IPS DF 6.9 (cell line): ENCODE measurements at regions not wholly inside any gene's neighbourhood (a gene's known extent, or its start where the extent isn't known, plus 50 kb on each side); places are given as distances from the start of the nearest gene placed in this dataset.

ENCODE experiments used
- DNase-seq: peaks from one replicate; pipeline ENCODE4 v3.0.0-alpha.2; 2013; ENCODE audit warnings: low read depth, low spot score
- H3K27ac ChIP-seq: one replicate; pipeline ENCODE4 v1.5.1; 2013; ENCODE audit warnings: low read length, control low read depth
- H3K27me3 ChIP-seq: 2 replicates; pipeline ENCODE4 v1.6.1; 2013; ENCODE audit warnings: mild to moderate bottlenecking, low read length; ENCODE audit not compliant: control insufficient read depth, insufficient read depth
- H3K36me3 ChIP-seq: 2 replicates; pipeline ENCODE4 v1.6.1; 2013; ENCODE audit warnings: low read length; ENCODE audit not compliant: control insufficient read depth, insufficient read depth
- H3K4me1 ChIP-seq: 2 replicates; pipeline ENCODE4 v1.6.1; 2013; ENCODE audit warnings: low read length; ENCODE audit not compliant: control insufficient read depth, insufficient read depth
- H3K4me3 ChIP-seq: 2 replicates; pipeline ENCODE4 v1.5.1; 2013; ENCODE audit warnings: mild to moderate bottlenecking, low read length
- H3K9me3 ChIP-seq: 2 replicates; pipeline ENCODE4 v1.6.1; 2013; ENCODE audit warnings: low read length, inconsistent platforms; ENCODE audit not compliant: control insufficient read depth, insufficient read depth
- WGBS: extraction: QIAGEN DNeasy Blood & Tissue Kit; methylation state at CpG from one replicate; pipeline ENCODE4 v1.1.7; 2013; ENCODE audit warnings: mixed read lengths, missing lambda C conversion rate; ENCODE audit not compliant: insufficient read length, insufficient coverage; 5-methylcytosine and 5-hydroxymethylcytosine counted together

- Histone ChIP-seq H3K36me3 (no peaks in the 10 kb centered on the region; the same call in 1 of the 2 replicates), H3K4me3 (no peak overlapping the region), H3K27me3 (no peaks in the 10 kb centered on the region), H3K4me1 (no peaks in the 10 kb centered on the region), H3K27ac (no peak overlapping the region), H3K9me3 (peaks cover 13% of the 10 kb centered on the region)
- no CpG with 5 or more reads among the region's 11 CpGs for WGBS
- DNase-seq: no peak
Observed at GRCh38 chr22:49310354-49310753, 517.3 kb downstream of the BRD1 start.

- no peaks in the 10 kb centered on the region for H3K4me1 ChIP-seq
- no peak for DNase-seq
- H3K4me3 ChIP-seq: no peak overlapping the region
- no peaks in the 10 kb centered on the region for H3K27me3 ChIP-seq
- no peak overlapping the region for H3K27ac ChIP-seq
- WGBS: no CpG with 5 or more reads among the region's 11 CpGs
- no peaks in the 10 kb centered on the region; the same call in 1 of the 2 replicates for H3K36me3 ChIP-seq
- peaks cover 24% of the 10 kb centered on the region for H3K9me3 ChIP-seq
Observed at GRCh38 chr22:49308300-49308699, 519.4 kb downstream of the BRD1 start.

- no peaks in the 10 kb centered on the region for H3K27me3 ChIP-seq
- H3K9me3 ChIP-seq: peaks cover 28% of the 10 kb centered on the region
- H3K4me3 ChIP-seq: no peak overlapping the region
- H3K27ac ChIP-seq: no peak overlapping the region
- DNase-seq: no peak
- no CpG with 5 or more reads among the region's 16 CpGs for WGBS
- no peaks in the 10 kb centered on the region for H3K4me1 ChIP-seq
- H3K36me3 ChIP-seq: no peaks in the 10 kb centered on the region; the same call in 1 of the 2 replicates
Observed at GRCh38 chr22:49307870-49308269, 519.8 kb downstream of the BRD1 start.

- WGBS: no CpG with 5 or more reads among the region's 2 CpGs
- H3K4me1 ChIP-seq: no peaks in the 10 kb centered on the region
- peaks cover 30% of the 10 kb centered on the region for H3K9me3 ChIP-seq
- no peak for DNase-seq
- no peaks in the 10 kb centered on the region for H3K27me3 ChIP-seq
- H3K27ac ChIP-seq: no peak overlapping the region
- no peaks in the 10 kb centered on the region; the same call in 1 of the 2 replicates for H3K36me3 ChIP-seq
- no peak overlapping the region for H3K4me3 ChIP-seq
Observed at GRCh38 chr22:49307481-49307830, 520.2 kb downstream of the BRD1 start.

- no peak overlapping the region for H3K27ac ChIP-seq
- no peaks in the 10 kb centered on the region for H3K27me3 ChIP-seq
- H3K36me3 ChIP-seq: no peaks in the 10 kb centered on the region; the same call in 1 of the 2 replicates
- no peak for DNase-seq
- no peak overlapping the region for H3K4me3 ChIP-seq
- no peaks in the 10 kb centered on the region for H3K4me1 ChIP-seq
- no CpG with 5 or more reads among the region's 31 CpGs for WGBS
- H3K9me3 ChIP-seq: peaks cover 34% of the 10 kb centered on the region
Observed at GRCh38 chr22:49306632-49307480, 520.8 kb downstream of the BRD1 start.

- no peaks in the 10 kb centered on the region; the same call in 1 of the 2 replicates for H3K36me3 ChIP-seq
- no peak overlapping the region for H3K4me3 ChIP-seq
- WGBS: no CpG with 5 or more reads among the region's 18 CpGs
- no peaks in the 10 kb centered on the region for H3K27me3 ChIP-seq
- no peaks in the 10 kb centered on the region for H3K4me1 ChIP-seq
- H3K27ac ChIP-seq: no peak overlapping the region
- H3K9me3 ChIP-seq: peaks cover 38% of the 10 kb centered on the region
- no peak for DNase-seq
Observed at GRCh38 chr22:49305966-49306631, 521.6 kb downstream of the BRD1 start.

GRCh38 chr22:49305214-49305965 lies 522.3 kb downstream of the BRD1 start:
- Histone ChIP-seq H3K9me3 (peaks cover 37% of the 10 kb centered on the region), H3K27me3 (no peaks in the 10 kb centered on the region), H3K4me1 (no peaks in the 10 kb centered on the region), H3K36me3 (no peaks in the 10 kb centered on the region; the same call in 1 of the 2 replicates), H3K4me3 (no peak overlapping the region), H3K27ac (no peak overlapping the region)
- no CpG with 5 or more reads among the region's 20 CpGs for WGBS
- DNase-seq: no peak

- Histone ChIP-seq H3K27me3 (no peaks in the 10 kb centered on the region), H3K4me1 (no peaks in the 10 kb centered on the region), H3K9me3 (peaks cover 43% of the 10 kb centered on the region), H3K4me3 (no peak overlapping the region), H3K36me3 (no peaks in the 10 kb centered on the region; the same call in 1 of the 2 replicates), H3K27ac (no peak overlapping the region)
- WGBS: no CpG with 5 or more reads among the region's 22 CpGs
- DNase-seq: no peak
Observed at GRCh38 chr22:49303781-49304461, 523.8 kb downstream of the BRD1 start.

- no CpG with 5 or more reads among the region's 17 CpGs for WGBS
- DNase-seq: no peak
- Histone ChIP-seq H3K27ac (no peak overlapping the region), H3K36me3 (no peaks in the 10 kb centered on the region; the same call in 1 of the 2 replicates), H3K4me3 (no peak overlapping the region), H3K9me3 (peaks cover 43% of the 10 kb centered on the region), H3K4me1 (no peaks in the 10 kb centered on the region), H3K27me3 (no peaks in the 10 kb centered on the region)
Observed at GRCh38 chr22:49303061-49303735, 524.5 kb downstream of the BRD1 start.
